H1 (cell line): ENCODE measurements at regions not wholly inside any gene's neighbourhood (a gene's known extent, or its start where the extent isn't known, plus 50 kb on each side); places are given as distances from the start of the nearest gene placed in this dataset.

Experiments used
- CTCF ChIA-PET: fragments of 300-600 bp; sonication (Branson Sonifier 250); formaldehyde crosslinking; loops from one replicate; lab custom pipeline; 2021; ENCODE audit not compliant: partially characterized antibody; lab: Charles Lee
- POLR2A ChIA-PET: fragments of 300-600 bp; sonication (Branson Sonifier 250); formaldehyde crosslinking; loops from one replicate; lab custom pipeline; 2021; ENCODE audit warnings: inconsistent platforms; ENCODE audit not compliant: partially characterized antibody; lab: Charles Lee
- DNase-seq, 2 experiments: peaks; one replicate each; pipeline versions ENCODE4 v3.0.0 to v3.0.0-alpha.2; 2010 to 2022; ENCODE audit warnings: low spot score in 2 of 2, low read depth in 1 of 2, mixed read lengths in 1 of 2
- FAIRE-seq: peaks from 2 replicates; lab custom pipeline; 2011; peaks lifted over from hg19 to GRCh38; lab: Jason Lieb, UNC
- H2AFZ ChIP-seq: 2 replicates; pipeline ENCODE4 v1.8.1; 2012; ENCODE audit warnings: low read length, inconsistent platforms
- H2AK5ac ChIP-seq: 2 replicates; pipeline ENCODE4 v1.6.1; 2013; ENCODE audit warnings: low read depth, low read length
- H2BK120ac ChIP-seq: replicated peaks from 2 replicates; pipeline ENCODE3; 2013; ENCODE audit warnings: low read depth, low read length, inconsistent platforms
- H2BK12ac ChIP-seq: 2 replicates; pipeline ENCODE4 v1.6.1; 2013; ENCODE audit warnings: low read depth, low read length
- H2BK15ac ChIP-seq: 2 replicates; pipeline ENCODE4 v1.6.1; 2013; ENCODE audit warnings: low read length
- H2BK20ac ChIP-seq: 2 replicates; pipeline ENCODE4 v1.6.1; 2013; ENCODE audit warnings: low read length
- H2BK5ac ChIP-seq: 2 replicates; pipeline ENCODE4 v1.6.1; 2013; ENCODE audit warnings: low read depth, low read length
- H3K14ac ChIP-seq: 2 replicates; pipeline ENCODE4 v1.6.1; 2013; ENCODE audit warnings: inconsistent platforms; ENCODE audit not compliant: insufficient read length
- H3K18ac ChIP-seq: 2 replicates; pipeline ENCODE4 v1.6.1; 2013; ENCODE audit warnings: low read length; ENCODE audit errors: extremely low read depth
- H3K23ac ChIP-seq: 2 replicates; pipeline ENCODE4 v1.6.1; 2013; ENCODE audit warnings: inconsistent platforms; ENCODE audit not compliant: insufficient read length
- H3K23me2 ChIP-seq: 2 replicates; pipeline ENCODE4 v1.6.1; 2013; ENCODE audit warnings: low read depth, low read length
- H3K27ac ChIP-seq: 2 replicates; pipeline ENCODE4 v1.6.1; 2011; ENCODE audit warnings: low read depth, low read length, inconsistent platforms
- H3K27me3 ChIP-seq, 4 experiments: replicated peaks in 1 of 4; 1 replicate in 1 of 4; 2 replicates in 3 of 4; pipeline versions ENCODE4 v1.6.1 to v1.8.1; 2011 to 2013; ENCODE audit warnings: low read length in 3 of 4, mild to moderate bottlenecking in 3 of 4, inconsistent platforms in 2 of 4, mixed read lengths in 2 of 4, moderate library complexity in 1 of 4; ENCODE audit not compliant: control insufficient read depth in 3 of 4, insufficient read depth in 3 of 4; ENCODE audit errors: extremely low read depth in 1 of 4
- H3K36me3 ChIP-seq, 4 experiments: 2 replicates each; pipeline versions ENCODE4 v1.6.1 to v1.8.1; 2011 to 2013; ENCODE audit warnings: mild to moderate bottlenecking in 4 of 4, low read length in 3 of 4, moderate library complexity in 2 of 4, control low read depth in 1 of 4, inconsistent platforms in 1 of 4; ENCODE audit not compliant: insufficient read depth in 4 of 4, control insufficient read depth in 2 of 4
- H3K4ac ChIP-seq: replicated peaks from 2 replicates; pipeline ENCODE3; 2013; ENCODE audit warnings: low read length, low read depth, mixed read lengths, inconsistent platforms; ENCODE audit not compliant: insufficient read length
- H3K4me1 ChIP-seq, 4 experiments: replicated peaks in 1 of 4; 1 replicate in 1 of 4; 2 replicates in 3 of 4; pipeline versions ENCODE4 v1.6.1 to v1.8.1; 2011 to 2013; ENCODE audit warnings: low read length in 3 of 4, inconsistent platforms in 2 of 4, mixed read lengths in 1 of 4; ENCODE audit not compliant: insufficient read depth in 4 of 4, control insufficient read depth in 3 of 4
- H3K4me2 ChIP-seq, 2 experiments: 2 replicates each; pipeline versions ENCODE4 v1.6.1 to v1.8.1; 2011 to 2013; ENCODE audit warnings: low read depth in 2 of 2, low read length in 2 of 2, control low read depth in 1 of 2, inconsistent platforms in 1 of 2, mild to moderate bottlenecking in 1 of 2; ENCODE audit not compliant: insufficient read depth in 1 of 2
- H3K4me3 ChIP-seq, 4 experiments: fragments of 200-600, 300-600 bp in 1 of 4; sonication (generic), shearing (Covaris generic), sonication (Bioruptor Twin) in 1 of 4; 2 replicates each; pipeline versions ENCODE4 v1.5.1 to v1.8.1; 2011 to 2016; ENCODE audit warnings: low read length in 4 of 4, low read depth in 3 of 4, control low read depth in 2 of 4, inconsistent platforms in 2 of 4, mild to moderate bottlenecking in 2 of 4, mixed read lengths in 1 of 4, moderate library complexity in 1 of 4; ENCODE audit not compliant: insufficient read depth in 2 of 4; ENCODE audit errors: extremely low read depth in 1 of 4
- H3K56ac ChIP-seq: replicated peaks from 2 replicates; pipeline ENCODE3; 2013; ENCODE audit warnings: low read depth, mild to moderate bottlenecking, mixed read lengths, low read length, inconsistent platforms; ENCODE audit not compliant: insufficient read length
- H3K79me1 ChIP-seq: 2 replicates; pipeline ENCODE4 v1.6.1; 2013; ENCODE audit warnings: low read depth, low read length, control low read depth
- H3K79me2 ChIP-seq, 2 experiments: 2 replicates each; pipeline versions ENCODE4 v1.6.1 to v1.8.1; 2012 to 2013; ENCODE audit warnings: low read length in 2 of 2, mild to moderate bottlenecking in 2 of 2, inconsistent platforms in 1 of 2; ENCODE audit not compliant: insufficient read depth in 2 of 2, control insufficient read depth in 1 of 2
- H3K9ac ChIP-seq, 4 experiments: replicated peaks in 1 of 4; 1 replicate in 1 of 4; 2 replicates in 3 of 4; pipeline versions ENCODE4 v1.6.1 to v1.8.1; 2011 to 2013; ENCODE audit warnings: low read depth in 3 of 4, low read length in 3 of 4, control low read depth in 2 of 4, mild to moderate bottlenecking in 2 of 4, moderate library complexity in 2 of 4, inconsistent platforms in 1 of 4; ENCODE audit errors: extremely low read depth in 1 of 4
- H3K9me3 ChIP-seq, 2 experiments: 2 replicates each; pipeline versions ENCODE4 v1.6.1 to v1.8.1; 2012 to 2013; ENCODE audit warnings: mild to moderate bottlenecking in 2 of 2, moderate library complexity in 2 of 2, control low read depth in 1 of 2, inconsistent platforms in 1 of 2, low read depth in 1 of 2, low read length in 1 of 2, mixed read lengths in 1 of 2; ENCODE audit not compliant: insufficient read depth in 2 of 2
- H4K20me1 ChIP-seq, 2 experiments: replicated peaks in 1 of 2; 2 replicates each; pipeline versions ENCODE3 to v1.8.1; 2011 to 2013; ENCODE audit warnings: inconsistent platforms in 2 of 2, low read length in 2 of 2, mild to moderate bottlenecking in 1 of 2; ENCODE audit not compliant: insufficient read depth in 2 of 2, control insufficient read depth in 1 of 2
- H4K5ac ChIP-seq: 2 replicates; pipeline ENCODE4 v1.6.1; 2013; ENCODE audit warnings: low read length, low read depth, mixed read lengths, inconsistent platforms; ENCODE audit not compliant: insufficient read length
- H4K8ac ChIP-seq: 2 replicates; pipeline ENCODE4 v1.8.0; 2013; ENCODE audit warnings: mild to moderate bottlenecking, moderate library complexity, low read length, inconsistent platforms; ENCODE audit not compliant: insufficient read depth; ENCODE audit errors: extremely low read depth
- H4K91ac ChIP-seq: replicated peaks from 2 replicates; pipeline ENCODE3; 2013; ENCODE audit warnings: low read length, mixed read lengths, inconsistent platforms; ENCODE audit not compliant: insufficient read length
- BRCA1 ChIP-seq: IDR thresholded peaks from 2 replicates; pipeline ENCODE4 v1.6.1; 2012; ENCODE audit warnings: low read depth, low read length, improper control_type of control experiment
- CBX8 ChIP-seq: fragments of 300-800, 300-1000 bp; sonication (generic); IDR thresholded peaks from 2 replicates; pipeline ENCODE4 v1.7.1; 2016; ENCODE audit warnings: low read depth, low read length, borderline replicate concordance
- RFX5 ChIP-seq: IDR thresholded peaks from 2 replicates; pipeline ENCODE4 v1.6.1; 2011; ENCODE audit warnings: low read depth, low read length, improper control_type of control experiment, borderline replicate concordance
- SP4 ChIP-seq: IDR thresholded peaks from 2 replicates; pipeline ENCODE4 v1.6.1; 2012; ENCODE audit warnings: low read length, inconsistent platforms
- YY1 ChIP-seq: IDR thresholded peaks from 2 replicates; pipeline ENCODE4 v1.6.1; 2011; ENCODE audit warnings: low read depth, mild to moderate bottlenecking, low read length

- Histone ChIP-seq H3K79me1 (no peaks in the 10 kb centered on the region), H2BK15ac (no peak overlapping the region), H3K23ac (no peak overlapping the region), H2BK5ac (no peak overlapping the region), H4K8ac (no peak overlapping the region), H4K5ac (no peak overlapping the region), H3K27me3 (no peaks in the 10 kb centered on the region), H2BK120ac (no peak overlapping the region), H2BK12ac (no peak overlapping the region), H3K4ac (no peak overlapping the region), H3K79me2 (no peaks in the 10 kb centered on the region), H2AFZ (no peak overlapping the region), H3K23me2 (no peaks in the 10 kb centered on the region), H3K9me3 (no peaks in the 10 kb centered on the region), H3K14ac (no peak overlapping the region), H3K4me1 (no peaks in the 10 kb centered on the region), H2BK20ac (no peak overlapping the region), H3K4me2 (no peak overlapping the region), H4K20me1 (no peaks in the 10 kb centered on the region), H3K27ac (no peak overlapping the region), H3K4me3 (no peak overlapping the region), H3K36me3 (no peaks in the 10 kb centered on the region), H2AK5ac (no peak overlapping the region), H3K9ac (no peak overlapping the region), H4K91ac (no peak overlapping the region), H3K56ac (no peak overlapping the region), H3K18ac (no peak overlapping the region)
- FAIRE-seq: no peak
- CTCF ChIA-PET: no interaction called here
- POLR2A ChIA-PET: no interaction called here
- no peak for TF ChIP-seq SP4
- TF ChIP-seq RFX5: no peak
- no peak for TF ChIP-seq CBX8
- TF ChIP-seq YY1: no peak
- no peak for TF ChIP-seq BRCA1
- no peak for DNase-seq
Observed at GRCh38 chr1:163823017-163823416, 501.3 kb downstream of the NUF2 start.
